ENCODE measurements at regions not wholly inside any gene's neighbourhood (a gene's known extent, or its start where the extent isn't known, plus 50 kb on each side); places are given as distances from the start of the nearest gene placed in this dataset.

GRCh38 chr18:76195601-76196000 lies 299.4 kb downstream of the ZNF516 start:
- no peak for DNase-seq (ENCODE audit: low spot score)

DNA sequence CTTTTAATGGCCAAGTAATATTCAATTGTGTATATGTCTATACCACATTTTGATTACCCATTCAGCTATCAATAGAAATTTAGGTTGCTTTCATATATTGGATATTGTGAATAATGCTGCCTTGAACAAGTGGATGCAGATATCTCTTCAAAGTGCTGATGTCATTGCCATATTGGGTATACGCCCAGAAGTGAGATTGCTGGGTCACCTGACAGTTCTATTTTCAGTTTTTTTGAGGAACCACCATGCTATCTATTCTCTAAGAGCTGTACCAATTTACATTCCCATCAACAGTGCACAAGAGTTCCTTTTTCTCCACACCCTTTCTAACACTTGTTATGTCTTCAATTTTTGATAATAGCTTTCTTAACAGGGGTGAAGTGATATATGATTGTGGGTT lies 306.9 kb downstream of the ZNF516 start:
- no peak for DNase-seq (ENCODE audit: low spot score)

- no peak for DNase-seq (ENCODE audit: low spot score)
Observed at GRCh38 chr18:76179257-76179656, 315.8 kb downstream of the ZNF516 start.

GRCh38 chr18:76177160-76177559 lies 317.9 kb downstream of the ZNF516 start:
- DNase-seq (ENCODE audit: low spot score), result no peak

DNA sequence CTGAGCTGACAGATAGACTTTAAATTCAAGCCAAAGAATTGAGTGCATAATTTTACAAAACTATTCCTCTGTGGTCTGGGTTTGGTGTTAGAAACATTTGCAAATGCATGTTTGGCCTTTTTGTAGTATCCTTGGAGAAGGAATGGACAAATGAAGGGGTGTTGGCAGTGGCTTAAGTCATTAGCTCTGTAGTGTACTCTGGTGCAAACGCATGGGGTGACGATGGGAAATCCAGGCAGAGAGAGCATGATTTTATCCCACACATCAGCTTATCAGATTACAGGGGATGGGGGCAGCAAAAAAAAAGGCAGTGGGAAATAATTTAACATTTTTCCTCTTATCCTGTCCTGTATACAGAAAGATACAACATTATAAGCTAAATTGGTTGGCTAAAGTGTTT lies 320.6 kb downstream of the ZNF516 start:
- DNase-seq (ENCODE audit: low spot score), result no peak

- DNase-seq (ENCODE audit: low spot score), result no peak
Observed at GRCh38 chr18:76169733-76170132, 325.3 kb downstream of the ZNF516 start.

- DNase-seq (ENCODE audit: low spot score), result no peak
Observed at GRCh38 chr18:76167845-76168621, 327.0 kb downstream of the ZNF516 start.

DNA sequence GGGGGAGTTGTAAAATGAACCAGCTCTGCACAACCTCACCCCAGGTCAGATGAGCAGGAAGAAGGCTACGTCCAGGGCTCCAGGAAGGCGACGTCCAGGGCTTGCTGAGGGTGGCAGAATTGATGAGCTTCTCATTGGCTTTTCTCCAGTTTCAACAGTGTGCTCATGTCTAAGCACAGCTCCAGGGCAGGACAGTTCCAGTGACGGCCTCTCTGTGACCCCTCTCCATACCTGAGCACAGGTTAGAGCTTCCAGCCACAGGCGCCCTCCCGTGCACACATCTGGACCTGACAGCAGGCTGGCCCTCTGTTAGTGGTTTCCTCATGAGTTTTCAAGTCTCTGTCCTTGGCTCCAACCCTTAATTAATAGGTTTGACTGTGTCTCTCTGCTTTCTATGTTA lies 327.6 kb downstream of the ZNF516 start:
- no peak for DNase-seq (ENCODE audit: low spot score)

DNA sequence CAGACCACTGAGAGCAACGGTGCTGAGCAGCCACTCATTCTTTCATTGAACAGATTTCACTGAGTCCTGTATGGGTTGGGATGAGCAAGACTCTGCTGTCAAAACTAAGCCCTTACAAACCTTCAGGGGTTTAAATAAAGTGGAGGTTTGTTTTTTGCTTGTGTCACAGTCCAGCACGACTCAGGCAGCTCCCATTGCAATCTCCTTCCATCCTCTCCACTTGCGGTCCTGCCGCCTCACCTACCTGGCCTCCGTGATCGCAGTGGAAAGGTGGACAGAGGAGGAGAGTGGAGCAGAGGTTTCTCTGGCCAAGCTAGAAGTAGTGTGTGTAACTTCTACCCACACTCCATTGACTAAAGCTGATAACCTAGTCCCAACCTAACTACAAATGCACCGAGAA lies 332.2 kb downstream of the ZNF516 start:
- DNase-seq (ENCODE audit: low spot score), result no peak

DNA sequence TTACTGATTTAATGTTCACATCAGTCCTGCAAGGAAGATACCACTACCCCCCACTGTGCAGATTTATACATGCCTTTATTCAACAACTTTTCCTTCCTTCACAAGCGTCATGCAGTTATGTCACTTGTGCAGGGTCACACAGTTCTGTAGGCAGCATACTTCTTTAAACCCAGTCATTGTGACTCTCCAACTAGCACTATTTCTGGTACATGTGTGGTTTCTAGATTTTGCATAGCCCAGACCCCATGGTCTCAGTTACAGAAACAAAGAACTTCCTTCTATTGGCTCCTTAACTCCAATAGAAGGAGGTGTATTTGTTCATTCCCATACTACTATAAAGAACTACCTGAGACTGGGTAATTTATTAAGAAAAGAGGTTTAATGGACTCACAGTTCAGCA lies 333.1 kb downstream of the ZNF516 start:
- DNase-seq (ENCODE audit: low spot score), result no peak

- DNase-seq (ENCODE audit: low spot score), result no peak
Observed at GRCh38 chr18:76153691-76154090, 341.4 kb downstream of the ZNF516 start.

DNA sequence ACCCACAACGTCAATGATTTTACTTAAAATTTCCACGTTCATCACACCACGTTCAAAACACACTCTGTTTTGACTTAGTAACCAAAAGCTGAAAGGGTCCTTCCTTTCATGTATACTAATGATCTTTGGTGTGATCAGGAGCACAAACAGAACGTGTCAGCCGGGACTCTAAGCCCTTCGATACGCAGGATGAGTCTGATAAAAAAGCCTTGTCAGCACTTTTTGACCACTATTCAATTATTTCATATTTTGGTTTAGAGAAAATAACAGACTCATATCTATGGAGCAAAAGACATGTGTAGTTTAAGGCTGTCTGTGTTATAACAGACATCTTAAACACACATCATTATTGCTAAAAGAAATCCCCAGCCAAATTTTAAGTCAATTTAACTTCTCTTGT lies 345.3 kb downstream of the ZNF516 start:
- DNase-seq (ENCODE audit: low spot score), result no peak

DNA sequence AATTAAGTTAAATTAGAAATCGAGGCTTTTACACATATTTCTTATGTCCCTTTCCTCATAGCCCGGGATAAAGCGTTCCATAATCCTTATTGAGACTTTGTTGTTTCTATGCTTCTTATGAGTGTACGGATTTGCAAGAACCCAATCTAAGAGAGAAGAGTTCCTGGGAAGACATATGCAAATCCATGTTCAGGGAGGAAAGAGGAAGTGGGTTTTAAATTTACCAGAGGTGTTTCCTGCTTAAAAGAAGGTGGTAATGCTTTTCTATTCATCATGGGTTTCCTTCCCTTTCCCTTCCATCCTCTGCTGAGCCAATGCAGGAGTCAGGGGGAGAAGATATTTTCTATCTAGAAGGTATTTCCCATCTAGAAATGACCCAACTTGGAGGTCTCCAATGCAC lies 345.8 kb downstream of the ZNF516 start:
- no peak for DNase-seq (ENCODE audit: low spot score)

- no peak for DNase-seq (ENCODE audit: low spot score)
Observed at GRCh38 chr18:76145521-76146376, 349.3 kb downstream of the ZNF516 start.

GRCh38 chr18:76144844-76145243 lies 350.2 kb downstream of the ZNF516 start:
- no peak for DNase-seq (ENCODE audit: low spot score)

GRCh38 chr18:76142611-76143010 lies 352.4 kb downstream of the ZNF516 start:
- no peak for DNase-seq (ENCODE audit: low spot score)

DNA sequence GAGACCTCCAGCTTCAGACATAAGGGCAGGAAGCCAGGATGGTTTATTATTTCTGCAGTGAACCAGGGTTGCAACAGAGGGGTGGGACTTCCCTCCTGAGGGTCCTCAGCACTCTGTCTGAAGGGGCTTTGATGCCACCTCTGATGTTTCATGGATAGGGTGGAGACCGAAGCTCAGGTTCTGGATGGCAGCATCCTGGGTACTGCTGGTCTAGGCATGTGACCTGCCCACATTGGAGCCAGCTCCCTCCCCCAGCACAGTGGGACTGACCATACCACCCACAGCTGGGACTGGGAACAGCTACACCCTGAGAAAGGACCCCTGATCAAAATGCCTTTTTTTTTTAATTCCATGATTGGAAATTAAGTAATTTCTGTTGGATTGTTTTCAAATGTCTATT lies 355.2 kb downstream of the ZNF516 start:
- DNase-seq (ENCODE audit: low spot score), result no peak

DNA sequence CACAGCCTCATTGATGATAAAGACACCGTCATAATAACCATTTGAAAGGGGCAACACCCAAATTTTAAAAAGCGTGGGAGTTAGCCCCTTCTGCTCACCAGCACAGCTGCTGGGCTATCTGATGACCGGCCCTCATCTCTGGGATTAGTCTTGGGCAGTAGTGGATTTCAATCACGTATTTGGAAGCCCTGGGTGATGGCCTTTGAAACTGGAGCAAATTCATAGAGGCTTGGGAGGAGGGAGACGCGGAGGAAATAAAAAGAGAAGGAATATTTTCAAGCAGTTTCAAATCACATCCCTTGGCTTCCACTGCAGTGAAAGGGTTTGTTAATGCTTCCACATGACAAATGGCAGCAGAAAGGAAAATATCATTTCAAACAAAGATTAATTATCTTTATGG lies 357.8 kb downstream of the ZNF516 start:
- DNase-seq (ENCODE audit: low spot score), result no peak

DNA sequence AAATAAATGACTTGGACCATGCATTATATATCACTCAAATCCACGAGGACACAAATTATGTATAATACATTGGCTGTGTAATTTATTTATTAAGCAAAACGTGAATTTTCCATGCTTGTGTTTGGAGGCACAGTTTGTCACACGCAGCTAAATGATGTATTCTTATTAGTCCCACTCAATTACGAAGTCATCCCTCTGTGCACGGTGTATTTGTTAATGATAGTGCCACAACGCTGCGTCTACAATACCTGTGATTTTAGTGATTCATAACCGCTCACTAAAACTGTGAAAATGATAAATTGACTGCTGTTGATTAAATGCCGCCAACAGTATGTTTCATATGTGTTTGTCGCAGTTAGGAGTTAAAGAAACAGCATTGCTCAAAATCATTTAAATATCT lies 358.3 kb downstream of the ZNF516 start:
- DNase-seq (ENCODE audit: low spot score), result no peak

- no peak for DNase-seq (ENCODE audit: low spot score)
Observed at GRCh38 chr18:76134628-76135027, 360.4 kb downstream of the ZNF516 start.

GRCh38 chr18:76133873-76134272 lies 361.2 kb downstream of the ZNF516 start:
- DNase-seq (ENCODE audit: low spot score), result no peak

- DNase-seq (ENCODE audit: low spot score), result no peak
Observed at GRCh38 chr18:76131738-76132137, 363.3 kb downstream of the ZNF516 start.

DNA sequence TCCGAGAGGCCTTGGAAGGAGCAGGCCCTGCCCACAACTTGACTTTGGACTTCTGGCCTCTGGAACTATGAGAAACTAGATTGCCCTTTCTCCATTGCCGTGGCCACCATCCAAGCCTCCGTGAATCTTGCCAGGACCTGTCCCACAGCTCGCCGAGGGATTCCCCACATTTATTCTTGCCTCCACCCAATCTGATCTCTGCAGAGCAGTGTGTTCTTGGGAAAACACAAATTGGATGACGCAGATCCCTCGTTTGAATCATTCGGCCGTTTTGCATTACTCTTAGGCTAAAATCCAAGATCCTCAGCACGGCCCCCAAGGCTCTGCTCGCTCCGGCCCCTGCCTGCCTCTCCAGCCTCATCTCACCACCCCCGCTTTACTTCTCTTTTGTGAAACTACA lies 364.2 kb downstream of the ZNF516 start:
- DNase-seq (ENCODE audit: low spot score), result no peak

All from ecto neural progenitor cell (in vitro differentiated cells).